GM18505 (cell line): ENCODE measurements at regions not wholly inside any gene's neighbourhood (a gene's known extent, or its start where the extent isn't known, plus 50 kb on each side); places are given as distances from the start of the nearest gene placed in this dataset.
"Not testable (repeated sequence)": the region's sequence is repeated elsewhere in the genome, so short reads cannot be mapped to it uniquely, and the experiment has no call there.

Experiments used
- ATAC-seq: cut with Tn5 transposase; IDR thresholded peaks from one replicate; pipeline ENCODE4 v1.9.1; 2021; ENCODE audit not compliant: unreplicated experiment
- POLR2A ChIP-seq: IDR thresholded peaks from 4 replicates; pipeline ENCODE4 v1.6.1; 2011; ENCODE audit warnings: borderline replicate concordance; ENCODE audit not compliant: insufficient read depth, insufficient read length; ENCODE audit errors: extremely low read depth

DNA sequence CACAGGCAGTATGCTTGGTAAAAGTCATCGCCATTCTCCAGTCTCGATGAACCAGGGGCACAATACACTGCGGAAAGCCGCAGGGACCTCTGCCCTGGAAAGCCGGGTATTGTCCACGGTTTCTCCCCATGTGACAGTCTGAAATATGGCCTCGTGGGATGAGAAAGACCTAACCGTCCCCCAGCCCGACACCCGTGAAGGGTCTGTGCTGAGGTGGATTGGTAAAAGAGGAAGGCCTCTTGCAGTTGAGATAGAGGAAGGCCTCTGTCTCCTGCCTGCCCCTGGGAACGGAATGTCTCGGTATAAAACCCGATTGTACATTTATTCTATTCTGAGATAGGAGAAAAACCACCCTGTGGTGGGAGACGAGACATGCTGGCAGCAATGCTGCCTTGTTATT lies 149.1 kb downstream of the TMEM121 start:
- ATAC-seq, result not testable (repeated sequence)

DNA sequence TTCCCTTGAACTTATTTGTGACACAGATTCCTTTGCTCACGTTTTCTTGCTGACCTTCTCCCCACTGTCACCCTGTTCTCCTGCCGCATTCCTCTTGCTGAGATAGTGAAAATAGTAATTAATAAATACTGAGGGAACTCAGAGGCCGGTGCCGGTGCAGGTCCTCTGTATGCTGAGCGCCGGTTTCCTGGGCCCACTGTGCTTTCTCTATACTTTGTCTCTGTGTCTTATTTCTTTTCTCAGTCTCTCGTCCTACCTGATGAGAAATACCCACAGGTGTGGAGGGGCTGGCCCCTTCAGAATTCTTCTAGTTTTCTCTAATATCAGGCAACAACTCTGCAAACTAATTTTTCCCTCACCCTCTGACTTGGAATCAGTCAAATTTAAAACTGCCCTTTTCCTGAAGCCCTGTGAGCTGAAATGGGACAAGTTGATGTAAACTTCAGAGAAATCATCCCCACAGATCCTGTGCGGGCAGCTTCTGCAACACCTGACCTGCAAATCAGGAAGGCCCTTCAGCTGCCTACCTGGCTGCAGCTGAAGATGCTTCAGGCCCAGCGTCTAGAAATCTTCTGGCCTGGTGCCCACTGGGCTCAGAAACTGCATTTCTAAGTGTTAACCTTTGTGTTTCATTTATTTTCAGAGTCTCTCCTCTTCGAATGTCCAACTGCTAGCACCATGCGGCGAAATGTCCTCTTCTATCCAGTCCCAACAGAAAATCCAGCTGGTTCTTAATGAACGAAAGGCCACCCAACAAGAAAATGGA lies 149.7 kb downstream of the TMEM121 start:
- not testable (repeated sequence) for ATAC-seq

DNA sequence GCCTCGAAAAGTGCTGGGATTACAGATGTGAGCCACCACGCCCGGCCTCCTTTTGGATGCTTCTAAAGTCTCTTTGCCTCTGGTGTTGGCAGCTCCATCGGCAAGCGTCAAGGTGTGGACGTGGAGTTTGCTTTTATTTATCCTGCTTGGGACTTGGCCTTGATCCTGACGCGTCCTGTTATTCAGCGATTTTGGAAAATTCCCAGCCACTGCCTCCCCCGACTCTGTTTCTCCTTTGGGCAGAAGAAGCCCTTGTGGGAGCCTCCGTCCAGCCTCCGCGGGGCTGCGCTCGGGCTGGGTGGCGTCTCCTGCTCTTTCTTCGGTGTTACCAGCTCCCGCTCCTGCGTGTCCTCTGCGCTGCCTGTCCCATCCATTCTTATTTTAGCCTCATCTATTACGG lies 151.7 kb downstream of the TMEM121 start:
- ATAC-seq, result not testable (repeated sequence)

GRCh38 chr14:105678996-105679958 lies 152.9 kb downstream of the TMEM121 start:
- not testable (repeated sequence) for ATAC-seq

DNA sequence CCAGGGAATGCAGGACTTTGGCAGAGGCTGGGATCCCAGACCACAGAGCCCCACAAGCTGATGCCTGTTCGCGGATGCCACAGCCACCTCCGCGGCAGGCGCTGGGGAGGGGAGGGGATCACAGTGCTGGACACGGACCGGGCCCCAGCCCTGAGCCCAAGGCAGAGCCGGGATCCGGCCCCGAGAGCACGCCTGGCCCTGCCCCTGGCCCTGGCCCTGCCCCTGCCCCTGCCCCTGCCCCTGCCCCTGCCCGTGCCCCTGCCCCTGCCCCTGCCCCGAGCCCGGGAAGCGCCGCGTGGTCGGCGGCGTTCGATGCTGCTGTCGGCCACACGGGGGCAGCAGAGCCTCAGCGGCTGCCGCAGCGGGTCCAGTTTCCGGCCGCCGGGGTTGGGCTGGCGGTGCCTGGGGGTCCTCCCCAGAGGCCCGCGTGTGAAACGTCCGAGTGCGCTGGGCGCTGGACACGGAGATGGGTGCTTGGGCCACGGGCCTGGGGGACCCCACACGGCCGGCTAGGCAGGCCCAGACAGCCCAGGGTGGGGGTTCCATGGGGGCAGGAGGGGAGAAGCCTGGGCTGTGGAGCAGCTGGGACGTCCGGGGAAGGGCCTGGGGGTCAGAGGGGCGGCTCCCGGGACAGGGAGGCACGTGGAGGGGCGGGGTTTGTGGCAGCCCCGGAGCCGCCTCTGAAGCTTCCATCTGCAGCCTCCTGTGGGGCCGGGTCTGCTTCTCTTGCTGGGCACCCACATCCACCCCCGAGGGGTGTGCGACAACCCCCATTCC lies 153.8 kb downstream of the TMEM121 start:
- ATAC-seq, result peak; percentile 45

DNA sequence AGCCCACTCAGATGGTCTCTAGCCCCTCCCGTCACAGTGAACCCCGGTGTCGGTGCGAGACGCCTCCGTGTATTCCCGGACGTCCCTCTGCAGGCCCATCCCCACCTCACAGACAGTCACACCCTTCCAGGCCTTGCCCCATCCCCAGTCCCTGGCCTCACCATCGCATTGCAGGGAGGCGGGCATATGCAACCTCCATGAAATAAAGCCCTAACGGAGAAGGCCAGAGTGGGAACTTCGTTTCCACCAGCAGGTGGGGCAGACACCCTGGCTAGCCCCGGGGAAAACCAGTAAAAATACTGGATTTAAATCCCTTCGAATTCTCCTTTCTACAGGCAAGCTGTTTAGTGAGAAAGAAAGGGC lies 154.3 kb downstream of the TMEM121 start:
- peak; percentile 29 for ATAC-seq

DNA sequence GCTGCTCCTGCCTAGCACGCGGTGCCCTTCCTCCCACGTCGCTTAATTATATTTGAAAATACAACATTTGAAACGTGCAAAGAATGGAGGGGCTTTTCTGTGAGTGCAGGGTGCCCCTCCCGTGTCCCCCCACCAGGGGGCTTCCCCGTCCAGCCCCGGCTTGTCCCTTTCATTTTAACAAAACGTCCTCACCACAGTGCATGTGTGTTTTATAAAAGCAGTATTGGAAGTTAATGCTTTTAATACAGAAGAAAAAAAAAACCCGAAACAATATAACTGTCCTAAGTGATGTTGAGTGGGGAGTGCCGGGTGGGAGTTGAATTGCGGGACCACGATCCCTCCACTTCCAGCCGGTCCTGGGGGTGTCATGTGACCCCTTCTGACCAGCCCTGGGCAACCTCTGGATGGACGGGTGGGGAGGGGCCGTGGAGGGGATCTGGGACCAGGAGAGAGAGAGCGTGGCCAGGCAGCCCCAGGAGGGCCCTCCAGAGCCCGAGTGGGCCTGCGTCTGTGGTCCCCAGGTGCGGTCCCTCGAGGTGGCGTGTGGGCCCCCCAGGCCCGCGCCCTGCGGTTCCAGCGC lies 155.3 kb downstream of the TMEM121 start:
- not testable (repeated sequence) for ATAC-seq

- ATAC-seq, result not testable (repeated sequence)
These were observed 156.1 kb downstream of the TMEM121 start for GRCh38 chr14:105682442-105682841.

- no peak for TF ChIP-seq POLR2A
- no peak for ATAC-seq
These were observed 156.7 kb downstream of the TMEM121 start for GRCh38 chr14:105682956-105683570.

DNA sequence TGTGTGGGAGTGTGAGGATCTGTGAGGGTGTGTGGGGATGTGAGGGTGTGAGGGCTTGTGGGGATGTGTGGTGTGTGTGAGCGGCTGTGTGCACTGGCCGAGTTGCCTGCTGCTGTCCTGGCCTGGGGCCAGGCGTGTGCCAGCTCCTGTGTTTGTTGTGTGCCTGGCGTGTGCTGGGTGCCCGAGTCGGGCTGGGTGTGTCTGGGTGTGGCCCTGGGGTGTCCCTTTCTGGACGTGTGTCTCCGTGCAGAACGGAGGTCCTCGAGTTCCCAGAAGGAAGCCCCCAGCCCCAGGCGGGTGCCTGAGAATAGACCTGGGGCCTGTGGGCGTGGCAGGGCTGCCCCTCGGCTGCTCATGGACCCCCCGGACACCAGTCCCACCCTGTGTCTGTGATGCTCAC lies 157.7 kb downstream of the TMEM121 start:
- ATAC-seq, result not testable (repeated sequence)

GRCh38 chr14:105684597-105684996 lies 158.2 kb downstream of the TMEM121 start:
- not testable (repeated sequence) for ATAC-seq

GRCh38 chr14:105685003-105685402 lies 158.6 kb downstream of the TMEM121 start:
- no peak for ATAC-seq
- TF ChIP-seq POLR2A, result no peak

- not testable (repeated sequence) for ATAC-seq
These were observed 159.2 kb downstream of the TMEM121 start for GRCh38 chr14:105685605-105686004.

DNA sequence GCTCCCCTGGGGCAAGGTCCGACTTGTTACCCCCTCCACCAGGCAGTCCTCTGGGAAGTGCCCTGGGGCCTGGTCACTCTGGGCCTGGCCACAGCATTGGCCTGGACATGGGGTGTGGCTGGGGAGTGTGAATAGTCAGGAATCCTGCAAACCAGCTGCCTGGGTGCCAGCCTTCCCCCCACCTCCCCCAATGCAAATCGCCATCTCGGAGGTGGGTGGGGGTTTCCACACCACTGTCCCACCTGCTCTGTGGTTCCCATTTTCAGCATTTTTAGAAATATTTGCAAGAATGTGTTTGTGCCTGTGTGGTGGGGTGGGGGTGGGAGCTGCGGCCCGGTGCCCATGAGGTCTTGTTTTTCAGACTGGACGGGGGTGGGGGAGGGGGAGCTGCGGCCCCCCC lies 159.7 kb downstream of the TMEM121 start:
- not testable (repeated sequence) for ATAC-seq

GRCh38 chr14:105686462-105687170 lies 160.2 kb downstream of the TMEM121 start:
- not testable (repeated sequence) for ATAC-seq

DNA sequence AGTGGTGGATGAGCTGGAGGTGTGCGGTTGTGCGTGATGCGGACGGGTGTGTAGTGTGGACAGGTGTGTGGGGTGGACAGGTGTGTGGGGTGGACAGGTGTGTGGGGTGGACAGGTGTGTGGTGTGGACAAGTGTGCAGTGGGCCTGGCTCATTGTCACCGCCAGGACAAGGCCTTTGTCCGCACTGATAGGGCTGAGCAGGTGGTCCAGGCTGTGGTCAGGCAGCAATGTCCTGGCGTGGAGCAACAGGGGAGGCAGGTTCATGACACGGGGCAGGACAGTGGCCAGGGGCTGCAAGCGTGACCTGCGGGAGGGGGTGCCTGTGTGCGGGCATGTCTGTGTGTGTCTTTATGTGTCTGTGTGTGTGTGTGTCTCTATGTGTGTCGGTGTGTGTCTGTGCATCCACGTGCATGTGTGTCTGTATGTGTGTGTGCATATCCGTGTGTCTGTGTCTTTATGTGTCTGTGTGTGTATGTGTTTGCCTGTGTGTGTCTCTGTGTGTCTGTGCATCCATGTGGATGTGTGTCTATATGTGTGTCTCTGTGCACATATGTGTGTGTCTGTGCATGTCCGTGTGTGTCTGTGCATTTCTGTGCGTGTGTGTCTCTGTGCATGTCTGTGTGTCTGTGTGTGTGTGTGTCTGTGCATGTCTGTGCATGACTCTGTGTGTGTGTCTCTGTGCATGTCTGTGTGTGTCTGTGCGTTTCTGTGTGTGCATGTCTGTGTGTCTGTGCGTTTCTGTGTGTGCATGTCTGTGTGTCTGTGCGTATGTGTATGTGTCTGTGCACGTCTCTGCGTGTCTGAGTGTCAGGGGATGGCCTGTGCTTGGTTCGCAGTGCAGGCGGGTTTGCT lies 161.0 kb downstream of the TMEM121 start:
- not testable (repeated sequence) for ATAC-seq

- not testable (repeated sequence) for ATAC-seq
These were observed 161.6 kb downstream of the TMEM121 start for GRCh38 chr14:105688023-105688351.

DNA sequence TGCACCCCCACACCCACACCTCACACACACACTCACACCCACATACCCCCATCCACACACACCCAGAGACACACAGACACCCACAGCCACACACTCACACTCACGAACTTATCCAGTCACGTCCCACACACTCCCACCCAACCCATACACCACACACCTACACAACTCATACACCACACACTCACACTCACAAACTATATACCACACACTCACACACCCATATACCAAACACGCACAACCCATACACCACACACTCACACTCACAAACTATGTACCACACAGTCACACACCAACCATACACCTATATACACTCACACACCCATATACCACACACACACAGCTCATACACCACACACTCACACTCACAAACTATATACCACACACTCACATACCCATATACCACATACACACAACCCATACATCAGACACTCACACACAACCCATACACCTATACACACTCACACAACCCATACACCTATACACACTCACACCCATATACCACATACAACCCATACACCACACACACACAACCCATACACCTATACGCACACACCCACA lies 162.4 kb downstream of the TMEM121 start:
- not testable (repeated sequence) for ATAC-seq
